CD4-positive, alpha-beta T cell (primary cell): ENCODE measurements at regions not wholly inside any gene's neighbourhood (a gene's known extent, or its start where the extent isn't known, plus 50 kb on each side); places are given as distances from the start of the nearest gene placed in this dataset.

Source experiments
- ATAC-seq: fragments of 200-7000 bp; cut with Tn5 transposase; one replicate; pipeline ENCODE4 v1.10.0; 2022; ENCODE audit warnings: mild to moderate bottlenecking; ENCODE audit not compliant: poor library complexity
- CTCF ChIA-PET: fragments of 350-600 bp; sonication (Branson Sonifier 250); formaldehyde crosslinking; loops from one replicate; lab custom pipeline; 2021; ENCODE audit warnings: antibody characterized with exemption, inconsistent platforms; lab: Charles Lee
- POLR2A ChIA-PET: fragments of 350-600 bp; sonication (Branson Sonifier 250); formaldehyde crosslinking; loops from one replicate; lab custom pipeline; 2021; ENCODE audit warnings: antibody characterized with exemption, inconsistent platforms; lab: Charles Lee
- DNase-seq, 14 experiments: peaks; one replicate each; pipeline ENCODE4 v3.0.0-alpha.2; 2013 to 2020; ENCODE audit warnings: mixed read lengths in 2 of 14
- H3K27ac ChIP-seq, 2 donors: one replicate each; pipeline versions ENCODE4 v1.5.1 to v1.7.0; 2013; ENCODE audit warnings: low read length in 2 of 2, low read depth in 1 of 2, mild to moderate bottlenecking in 1 of 2
- H3K27me3 ChIP-seq, 2 experiments: 1 replicate in 1 of 2; 2 replicates in 1 of 2; pipeline versions ENCODE4 v1.6.1 to v1.7.0; 2013; ENCODE audit warnings: low read length in 2 of 2, control low read depth in 1 of 2, mild to moderate bottlenecking in 1 of 2, moderate library complexity in 1 of 2; ENCODE audit not compliant: insufficient read depth in 2 of 2, control insufficient read depth in 1 of 2
- H3K36me3 ChIP-seq: one replicate; pipeline ENCODE4 v1.6.1; 2013; ENCODE audit warnings: low read length, control low read depth; ENCODE audit not compliant: insufficient read depth
- H3K4me1 ChIP-seq: one replicate; pipeline ENCODE4 v1.6.1; 2013; ENCODE audit warnings: low read length, control low read depth; ENCODE audit not compliant: insufficient read depth
- H3K4me3 ChIP-seq: one replicate; pipeline ENCODE4 v1.5.1; 2013; ENCODE audit warnings: mild to moderate bottlenecking, low read length, moderate library complexity
- H3K9me3 ChIP-seq, 2 experiments: 1 replicate in 1 of 2; 2 replicates in 1 of 2; pipeline versions ENCODE4 v1.6.1 to v1.7.0; 2013; ENCODE audit warnings: low read length in 2 of 2, mild to moderate bottlenecking in 2 of 2, control low read depth in 1 of 2, moderate library complexity in 1 of 2; ENCODE audit not compliant: control insufficient read depth in 1 of 2, insufficient read depth in 1 of 2
- H3K27ac Mint-ChIP-seq: one replicate; pipeline ENCODE4 v1.8.0; 2020; ENCODE audit warnings: mixed read lengths
- H3K27me3 Mint-ChIP-seq: one replicate; pipeline ENCODE4 v1.8.0; 2021; ENCODE audit warnings: mixed read lengths
- H3K36me3 Mint-ChIP-seq: one replicate; pipeline ENCODE4 v1.8.0; 2021; ENCODE audit warnings: low read depth, mixed read lengths
- H3K4me1 Mint-ChIP-seq: one replicate; pipeline ENCODE4 v1.8.0; 2021; ENCODE audit warnings: low read depth, mixed read lengths
- H3K4me3 Mint-ChIP-seq: one replicate; pipeline ENCODE4 v1.8.0; 2020; ENCODE audit warnings: mild to moderate bottlenecking, mixed read lengths
- H3K9me3 Mint-ChIP-seq: one replicate; pipeline ENCODE4 v1.8.0; 2020; ENCODE audit warnings: mixed read lengths
- CTCF ChIP-seq: fragments of 200-600 bp; IDR thresholded peaks from one replicate; pipeline ENCODE4 v1.8.0; 2022; ENCODE audit warnings: antibody characterized with exemption, mild to moderate bottlenecking
- intact Hi-C, 2 experiments: fragments of 100-400 bp; cut with DNase I in 1 of 2; cut with micrococcal nuclease in 1 of 2; formaldehyde crosslinking; loops; one replicate each; pipeline versions ENCODE4 v1.15.1 to v1.9.0; 2023 to 2025; cut with DNase I, micrococcal nuclease

- Mint-ChIP-seq H3K4me1 (no peaks in the 10 kb centered on the region), H3K9me3 (no peaks in the 10 kb centered on the region), H3K27me3 (no peaks in the 10 kb centered on the region), H3K27ac (no peak overlapping the region), H3K36me3 (no peaks in the 10 kb centered on the region), H3K4me3 (no peak overlapping the region)
- DNase-seq, result no peak
- no peak overlapping the region for H3K27ac ChIP-seq
- no peak overlapping the region for H3K4me3 ChIP-seq
- intact Hi-C loops, result no loop called here
- no peaks in the 10 kb centered on the region for H3K27me3 ChIP-seq
- no peak for ATAC-seq
- ChIA-PET POLR2A (no interaction called here), CTCF (no interaction called here)
- no peak for TF ChIP-seq CTCF
- no peaks in the 10 kb centered on the region for H3K4me1 ChIP-seq
- no peaks in the 10 kb centered on the region for H3K36me3 ChIP-seq
- no peaks in the 10 kb centered on the region for H3K9me3 ChIP-seq
Measured at GRCh38 chr10:34002896-34003295, 668.4 kb upstream of the NRP1 start.

GRCh38 chr10:34001831-34002230, 667.4 kb upstream of the NRP1 start:
- Histone ChIP-seq H3K4me3 (no peak overlapping the region), H3K27me3 (no peaks in the 10 kb centered on the region), H3K36me3 (no peaks in the 10 kb centered on the region), H3K27ac (no peak overlapping the region), H3K4me1 (no peaks in the 10 kb centered on the region), H3K9me3 (no peaks in the 10 kb centered on the region)
- ATAC-seq (no peak), DNase-seq (no peak)
- intact Hi-C loops, result loop anchor here in 1 of 2 experiments (2.0 kb wide), 1 partner anchor 57 kb away; no protein-coding TSS in a partner anchor
- TF ChIP-seq CTCF, result no peak
- H3K36me3 Mint-ChIP-seq, result no peaks in the 10 kb centered on the region
- no peaks in the 10 kb centered on the region for H3K9me3 Mint-ChIP-seq
- H3K4me3 Mint-ChIP-seq, result no peak overlapping the region
- CTCF ChIA-PET, result no interaction called here
- POLR2A ChIA-PET, result interaction anchor here (1.2 kb wide), 1 partner anchor 19 kb away, joined by 3 read pairs; no protein-coding TSS in a partner anchor
- H3K27ac Mint-ChIP-seq, result no peak overlapping the region
- no peaks in the 10 kb centered on the region for H3K4me1 Mint-ChIP-seq
- no peaks in the 10 kb centered on the region for H3K27me3 Mint-ChIP-seq

GRCh38 chr10:34001087-34001580, 666.7 kb upstream of the NRP1 start:
- intact Hi-C loops, result loop anchor here in 1 of 2 experiments (2.0 kb wide), 1 partner anchor 56 kb away; no protein-coding TSS in a partner anchor
- no peaks in the 10 kb centered on the region for H3K4me1 Mint-ChIP-seq
- no peaks in the 10 kb centered on the region for H3K27me3 Mint-ChIP-seq
- H3K36me3 Mint-ChIP-seq, result no peaks in the 10 kb centered on the region
- ChIA-PET POLR2A (interaction anchor here (1.2 kb wide), 1 partner anchor 19 kb away, joined by 3 read pairs; no protein-coding TSS in a partner anchor), CTCF (no interaction called here)
- no peak for TF ChIP-seq CTCF
- ATAC-seq (no peak), DNase-seq (no peak)
- Histone ChIP-seq H3K4me3 (no peak overlapping the region), H3K27me3 (no peaks in the 10 kb centered on the region), H3K27ac (no peak overlapping the region), H3K36me3 (no peaks in the 10 kb centered on the region), H3K9me3 (no peaks in the 10 kb centered on the region), H3K4me1 (no peaks in the 10 kb centered on the region)
- H3K27ac Mint-ChIP-seq, result no peak overlapping the region
- no peaks in the 10 kb centered on the region for H3K9me3 Mint-ChIP-seq
- no peak overlapping the region for H3K4me3 Mint-ChIP-seq
